22Rv1 (cell line): ENCODE measurements at regions not wholly inside any gene's neighbourhood (a gene's known extent, or its start where the extent isn't known, plus 50 kb on each side); places are given as distances from the start of the nearest gene placed in this dataset.

Experiments
- H3K27ac ChIP-seq: fragments of 450-650 bp; 2 replicates; pipeline ENCODE4 v1.5.1; 2017
- ZFX ChIP-seq: fragments of 450-650 bp; IDR thresholded peaks from 2 replicates; pipeline ENCODE4 v1.6.1; 2017; ENCODE audit warnings: antibody characterized with exemption, borderline replicate concordance
- TF ChIP-seq, protein P1 (sequence below): fragments of 450-650 bp; IDR thresholded peaks from 2 replicates; pipeline ENCODE4 v1.5.1; 2017; ENCODE audit warnings: mild to moderate bottlenecking

- TF ChIP-seq ZFX = no peak
- TF ChIP-seq, protein P1, sequence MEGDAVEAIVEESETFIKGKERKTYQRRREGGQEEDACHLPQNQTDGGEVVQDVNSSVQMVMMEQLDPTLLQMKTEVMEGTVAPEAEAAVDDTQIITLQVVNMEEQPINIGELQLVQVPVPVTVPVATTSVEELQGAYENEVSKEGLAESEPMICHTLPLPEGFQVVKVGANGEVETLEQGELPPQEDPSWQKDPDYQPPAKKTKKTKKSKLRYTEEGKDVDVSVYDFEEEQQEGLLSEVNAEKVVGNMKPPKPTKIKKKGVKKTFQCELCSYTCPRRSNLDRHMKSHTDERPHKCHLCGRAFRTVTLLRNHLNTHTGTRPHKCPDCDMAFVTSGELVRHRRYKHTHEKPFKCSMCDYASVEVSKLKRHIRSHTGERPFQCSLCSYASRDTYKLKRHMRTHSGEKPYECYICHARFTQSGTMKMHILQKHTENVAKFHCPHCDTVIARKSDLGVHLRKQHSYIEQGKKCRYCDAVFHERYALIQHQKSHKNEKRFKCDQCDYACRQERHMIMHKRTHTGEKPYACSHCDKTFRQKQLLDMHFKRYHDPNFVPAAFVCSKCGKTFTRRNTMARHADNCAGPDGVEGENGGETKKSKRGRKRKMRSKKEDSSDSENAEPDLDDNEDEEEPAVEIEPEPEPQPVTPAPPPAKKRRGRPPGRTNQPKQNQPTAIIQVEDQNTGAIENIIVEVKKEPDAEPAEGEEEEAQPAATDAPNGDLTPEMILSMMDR = no peak
- no peak overlapping the region for H3K27ac ChIP-seq
Measured at GRCh38 chr2:228690681-228691080, 509.2 kb upstream of the SPHKAP start.

DNA sequence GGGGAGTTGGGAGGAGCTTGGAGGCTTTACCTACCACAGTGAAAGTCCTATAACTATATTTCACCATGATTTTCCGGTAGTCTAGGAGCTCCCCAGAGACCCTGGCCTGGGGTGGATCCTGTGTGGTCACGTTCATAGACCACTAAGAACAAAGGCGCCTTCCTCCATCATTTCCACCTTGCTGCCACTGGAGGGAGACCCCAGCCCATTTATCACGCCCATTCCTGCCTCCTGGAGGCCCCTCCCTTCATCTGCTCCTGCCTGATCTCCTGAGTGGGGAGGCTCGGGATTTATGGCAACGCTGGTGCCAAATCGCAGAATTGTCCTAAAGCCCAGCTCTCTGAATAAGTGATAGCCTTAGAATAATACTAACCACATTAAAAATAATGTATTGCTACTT lies 507.6 kb upstream of the SPHKAP start:
- H3K27ac ChIP-seq = no peak overlapping the region
- no peak for TF ChIP-seq ZFX
- TF ChIP-seq, protein P1 = no peak

DNA sequence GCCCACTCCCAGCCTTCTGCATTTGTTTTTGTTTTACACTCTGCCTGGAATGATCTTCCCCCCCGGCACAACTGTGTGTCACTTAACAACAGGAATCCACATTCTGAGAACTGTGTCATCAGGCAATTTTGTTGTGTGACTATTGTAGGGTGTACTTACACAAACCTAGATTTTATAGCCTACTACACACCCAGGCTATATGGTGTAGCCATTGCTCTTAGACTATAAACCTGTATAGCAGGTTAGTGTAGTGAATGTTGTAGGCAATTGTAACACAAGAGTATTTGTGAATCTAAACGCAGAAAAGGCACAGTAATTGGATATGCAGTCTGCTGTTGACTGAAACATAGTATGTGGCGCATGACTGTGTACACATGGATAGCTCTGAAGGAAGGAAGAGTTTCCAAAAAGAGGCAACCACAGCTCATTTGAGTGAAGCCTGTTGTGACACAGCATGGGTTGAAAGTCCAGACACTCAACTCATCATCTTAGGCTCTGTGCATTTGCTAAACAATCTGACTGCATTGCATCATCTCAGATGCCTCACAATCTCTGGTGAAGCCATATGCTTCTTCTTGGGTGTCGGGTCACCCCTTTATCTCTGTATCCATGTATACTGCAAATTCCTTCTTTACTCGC lies 506.6 kb upstream of the SPHKAP start:
- TF ChIP-seq, protein P1 = no peak
- no peak for TF ChIP-seq ZFX
- no peak overlapping the region for H3K27ac ChIP-seq

DNA sequence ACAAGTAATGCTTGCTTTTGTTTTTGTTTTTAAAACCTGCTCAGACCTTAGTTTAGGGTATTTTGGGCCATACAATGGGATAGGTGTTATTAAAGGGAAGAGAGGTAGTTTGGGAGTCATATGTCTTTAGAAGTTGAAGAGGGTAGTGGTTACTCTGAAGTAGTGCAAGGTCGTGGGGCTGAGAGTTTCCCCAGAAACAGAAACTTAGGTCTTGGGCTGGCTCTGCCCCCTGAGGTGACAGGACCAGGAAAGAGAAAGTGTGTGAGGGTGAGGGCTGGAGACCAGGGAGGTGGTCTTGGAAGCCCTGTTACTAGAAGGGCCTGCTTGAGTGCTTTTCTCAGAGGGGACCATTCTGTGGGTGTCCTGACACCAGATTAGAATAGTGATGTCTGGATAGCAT lies 500.5 kb upstream of the SPHKAP start:
- TF ChIP-seq ZFX = no peak
- TF ChIP-seq, protein P1 = no peak
- H3K27ac ChIP-seq = no peak overlapping the region

DNA sequence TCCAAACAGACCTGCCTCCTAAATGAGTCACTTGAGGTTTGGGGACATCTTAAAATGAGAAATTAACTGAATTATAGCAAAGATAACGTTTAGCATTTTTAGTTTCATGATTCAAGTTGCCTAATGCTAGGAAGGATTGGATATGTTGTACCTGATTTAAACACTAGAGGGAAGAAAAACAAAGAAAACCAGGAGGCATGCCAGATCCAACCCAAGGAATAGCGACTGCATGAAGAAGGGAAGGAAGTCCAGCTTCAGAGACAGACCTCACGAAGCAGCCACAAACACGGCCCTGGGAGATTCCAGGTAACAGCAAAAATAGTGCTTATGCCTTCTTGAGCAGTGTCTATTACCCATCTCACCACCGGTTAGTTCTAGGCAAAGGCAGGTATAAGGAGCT lies 499.9 kb upstream of the SPHKAP start:
- H3K27ac ChIP-seq = no peak overlapping the region
- TF ChIP-seq ZFX = no peak
- TF ChIP-seq, protein P1 = peak; percentile 31

DNA sequence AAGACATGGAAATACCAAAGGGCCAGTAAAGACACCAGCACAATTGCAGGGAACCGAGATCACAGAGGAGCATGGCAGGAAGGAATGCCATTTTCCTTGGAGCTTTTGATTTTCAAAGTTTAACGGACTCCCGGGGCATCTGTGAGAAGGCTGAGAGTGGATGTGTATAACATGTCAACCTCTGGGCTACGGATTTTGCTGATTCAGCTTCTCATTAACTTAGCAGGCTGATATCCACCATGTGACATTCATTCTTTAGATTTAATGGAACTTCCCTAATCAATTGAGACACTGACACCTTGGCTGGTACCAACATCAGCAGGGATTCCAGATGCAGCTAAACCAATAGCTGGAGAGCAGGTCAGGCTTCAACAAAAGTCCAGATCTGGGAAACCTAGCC lies 496.6 kb upstream of the SPHKAP start:
- H3K27ac ChIP-seq = no peak overlapping the region
- TF ChIP-seq, protein P1 = no peak
- no peak for TF ChIP-seq ZFX

DNA sequence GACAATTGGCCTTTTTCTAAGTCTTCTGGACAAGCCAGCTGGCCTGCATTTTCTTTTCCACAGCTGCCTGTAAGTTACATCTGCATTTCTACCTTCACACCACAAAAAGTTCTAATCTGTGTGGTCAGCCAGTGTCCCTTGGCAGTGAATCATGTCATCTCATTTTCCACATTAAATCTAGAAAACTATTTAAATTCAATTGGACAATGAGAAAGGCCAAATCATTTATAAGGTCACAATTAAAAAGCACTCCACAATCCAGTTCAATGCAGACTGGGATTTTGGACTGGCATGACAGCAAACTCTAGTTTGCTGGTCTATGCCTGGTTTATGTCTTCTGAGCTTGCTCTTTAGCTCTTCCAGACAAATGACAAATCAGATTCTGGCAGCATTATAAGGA lies 494.2 kb upstream of the SPHKAP start:
- TF ChIP-seq, protein P1 = no peak
- TF ChIP-seq ZFX = no peak
- H3K27ac ChIP-seq = no peak overlapping the region
